Neural cell (in vitro differentiated cells): ENCODE measurements at regions not wholly inside any gene's neighbourhood (a gene's known extent, or its start where the extent isn't known, plus 50 kb on each side); places are given as distances from the start of the nearest gene placed in this dataset.
"Not testable (repeated sequence)": the region's sequence is repeated elsewhere in the genome, so short reads cannot be mapped to it uniquely, and the experiment has no call there.

Source experiments
- RAD21 ChIP-seq: fragments of 450-650 bp; conservative IDR thresholded peaks from 2 replicates; pipeline ENCODE4 v1.6.1; 2014; ENCODE audit warnings: antibody characterized with exemption, mild to moderate bottlenecking, moderate library complexity
- TF ChIP-seq, protein P1 (sequence below): fragments of 450-650 bp; IDR thresholded peaks from 2 replicates; pipeline ENCODE4 v1.5.1; 2014; ENCODE audit warnings: antibody characterized with exemption, mild to moderate bottlenecking, moderate library complexity; ENCODE audit not compliant: poor library complexity, severe bottlenecking

DNA sequence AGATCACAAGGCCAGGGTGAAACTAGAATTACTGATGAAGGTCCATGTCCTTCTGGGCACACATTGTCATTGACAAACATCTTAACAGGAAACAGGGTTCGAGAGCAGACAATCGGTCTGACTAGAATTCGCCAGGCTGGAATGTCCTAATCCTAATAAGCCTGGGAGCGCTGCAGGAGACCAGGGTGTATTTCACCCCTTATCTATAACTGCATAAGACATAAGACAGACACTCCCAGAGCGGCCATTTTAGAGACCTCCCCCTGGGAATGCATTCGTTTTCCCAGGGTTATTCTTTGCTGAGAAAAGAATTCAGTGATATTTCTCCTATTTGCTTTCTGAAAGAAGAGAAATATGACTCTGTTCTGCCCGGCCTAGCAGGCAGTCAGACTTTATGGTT, 1112.9 kb upstream of the TENM3 start:
- TF ChIP-seq, protein P1, sequence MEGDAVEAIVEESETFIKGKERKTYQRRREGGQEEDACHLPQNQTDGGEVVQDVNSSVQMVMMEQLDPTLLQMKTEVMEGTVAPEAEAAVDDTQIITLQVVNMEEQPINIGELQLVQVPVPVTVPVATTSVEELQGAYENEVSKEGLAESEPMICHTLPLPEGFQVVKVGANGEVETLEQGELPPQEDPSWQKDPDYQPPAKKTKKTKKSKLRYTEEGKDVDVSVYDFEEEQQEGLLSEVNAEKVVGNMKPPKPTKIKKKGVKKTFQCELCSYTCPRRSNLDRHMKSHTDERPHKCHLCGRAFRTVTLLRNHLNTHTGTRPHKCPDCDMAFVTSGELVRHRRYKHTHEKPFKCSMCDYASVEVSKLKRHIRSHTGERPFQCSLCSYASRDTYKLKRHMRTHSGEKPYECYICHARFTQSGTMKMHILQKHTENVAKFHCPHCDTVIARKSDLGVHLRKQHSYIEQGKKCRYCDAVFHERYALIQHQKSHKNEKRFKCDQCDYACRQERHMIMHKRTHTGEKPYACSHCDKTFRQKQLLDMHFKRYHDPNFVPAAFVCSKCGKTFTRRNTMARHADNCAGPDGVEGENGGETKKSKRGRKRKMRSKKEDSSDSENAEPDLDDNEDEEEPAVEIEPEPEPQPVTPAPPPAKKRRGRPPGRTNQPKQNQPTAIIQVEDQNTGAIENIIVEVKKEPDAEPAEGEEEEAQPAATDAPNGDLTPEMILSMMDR, result not testable (repeated sequence)
- not testable (repeated sequence) for TF ChIP-seq RAD21
